ENCODE measurements at regions not wholly inside any gene's neighbourhood (a gene's known extent, or its start where the extent isn't known, plus 50 kb on each side); places are given as distances from the start of the nearest gene placed in this dataset.

- TF ChIP-seq CSRNP3 (CRISPR knock-in tag; IDR thresholded peaks at IDR 0.05) (no peak), PPARA (CRISPR knock-in tag; IDR thresholded peaks at IDR 0.05; ENCODE audit: borderline replicate concordance) (no peak), ZFP30 (CRISPR knock-in tag; IDR thresholded peaks at IDR 0.05) (no peak), OSR1 (CRISPR knock-in tag; IDR thresholded peaks at IDR 0.05) (no peak), ZFP3 (CRISPR knock-in tag; IDR thresholded peaks at IDR 0.05) (no peak)
These were observed 53.1 kb upstream of the RUNX3 start for GRCh38 chr1:24983006-24983680.
